Spleen (tissue), 11 donors: ENCODE measurements at regions not wholly inside any gene's neighbourhood (a gene's known extent, or its start where the extent isn't known, plus 50 kb on each side); places are given as distances from the start of the nearest gene placed in this dataset.
A peak's percentile ranks its signal among the peaks of the same experiment; 100 is the strongest.
"Not testable (repeated sequence)": the region's sequence is repeated elsewhere in the genome, so short reads cannot be mapped to it uniquely, and the experiment has no call there.

Experiments
- DNase-seq: peaks from one replicate; pipeline ENCODE4 v3.0.0-alpha.2; 2020
- H3K27ac ChIP-seq, 8 donors: fragments of 200-600 bp; sonication (generic) in 7 of 8; 1 replicate in 4 of 8; 2 replicates in 4 of 8; pipeline versions ENCODE4 v1.5.0 to v1.8.0; 2016 to 2021; ENCODE audit warnings: inconsistent platforms in 4 of 8, mild to moderate bottlenecking in 4 of 8, moderate library complexity in 1 of 8
- H3K27me3 ChIP-seq, 7 donors: fragments of 200-600 bp; sonication (generic) in 6 of 7; replicated peaks in 1 of 7; 1 replicate in 4 of 7; 2 replicates in 3 of 7; pipeline versions ENCODE4 v1.5.0 to v1.8.0; 2016 to 2021; ENCODE audit warnings: inconsistent platforms in 3 of 7, mild to moderate bottlenecking in 1 of 7
- H3K36me3 ChIP-seq, 6 donors: fragments of 200-600 bp; sonication (generic) in 5 of 6; 1 replicate in 4 of 6; 2 replicates in 2 of 6; pipeline versions ENCODE4 v1.5.0 to v1.8.0; 2016 to 2021; ENCODE audit warnings: inconsistent platforms in 2 of 6
- H3K4me1 ChIP-seq, 6 donors: fragments of 200-600 bp; sonication (generic) in 5 of 6; 1 replicate in 3 of 6; 2 replicates in 3 of 6; pipeline versions ENCODE4 v1.5.0 to v1.8.0; 2016 to 2021; ENCODE audit warnings: inconsistent platforms in 3 of 6
- H3K4me3 ChIP-seq, 8 donors: fragments of 200-600 bp; sonication (generic) in 7 of 8; 1 replicate in 4 of 8; 2 replicates in 4 of 8; pipeline versions ENCODE4 v1.5.0 to v1.8.0; 2016 to 2021; ENCODE audit warnings: inconsistent platforms in 4 of 8, mild to moderate bottlenecking in 4 of 8, moderate library complexity in 2 of 8
- H3K9me3 ChIP-seq, 8 donors: fragments of 200-600 bp; sonication (generic) in 7 of 8; 1 replicate in 4 of 8; 2 replicates in 4 of 8; pipeline versions ENCODE4 v1.5.0 to v1.8.0; 2016 to 2021; ENCODE audit warnings: inconsistent platforms in 4 of 8
- POLR2A ChIP-seq, 3 donors: fragments of 450-650 bp; IDR thresholded peaks; one replicate each; pipeline ENCODE4 v1.5.1; 2017; ENCODE audit warnings: antibody characterized with exemption in 3 of 3, mild to moderate bottlenecking in 1 of 3
- POLR2AphosphoS5 ChIP-seq, 3 donors: sonication (generic); formaldehyde crosslinking; IDR thresholded peaks; one replicate each; pipeline ENCODE4 v1.5.1; 2017; ENCODE audit warnings: antibody characterized with exemption in 3 of 3
- WGBS, 5 donors: extraction: QIAGEN DNeasy Blood & Tissue Kit in 3 of 5; methylation state at CpG; one replicate each; pipeline versions ENCODE4 v1.1.5 to v1.1.7; 2013 to 2018; 5-methylcytosine and 5-hydroxymethylcytosine counted together
- intact Hi-C: fragments of 100-400 bp; cut with DNase I; formaldehyde crosslinking; loops from one replicate; pipeline ENCODE4 v1.15.0; 2023; ENCODE audit warnings: low total_unique reads
- TF ChIP-seq, protein P1 (sequence below), 11 experiments: fragments of 200-600 bp in 7 of 11; fragments of 450-650 bp in 4 of 11; sonication (generic) in 4 of 11; IDR thresholded peaks in 8 of 11; conservative IDR thresholded peaks in 3 of 11; 1 replicate in 7 of 11; 2 replicates in 4 of 11; pipeline versions ENCODE4 v1.4.0 to v1.8.0; 2016 to 2021; ENCODE audit warnings: antibody characterized with exemption in 11 of 11, inconsistent platforms in 4 of 11, mild to moderate bottlenecking in 1 of 11
- donor health status: healthy with polysubstance abuse.
- donor health status: DM: no; HTN: no; CAD: no; lungs with moderate emphysema.
- donor health status: DM: no; HTN: no; CAD: no.
- donor health status: Bipolar disorder and iron deficiency.
- donor health status: healthy.
- donor health status: DM: no; HTN: no; CAD: no.
- donor health status: DM: yes; HTN: yes; CAD: no.

DNA sequence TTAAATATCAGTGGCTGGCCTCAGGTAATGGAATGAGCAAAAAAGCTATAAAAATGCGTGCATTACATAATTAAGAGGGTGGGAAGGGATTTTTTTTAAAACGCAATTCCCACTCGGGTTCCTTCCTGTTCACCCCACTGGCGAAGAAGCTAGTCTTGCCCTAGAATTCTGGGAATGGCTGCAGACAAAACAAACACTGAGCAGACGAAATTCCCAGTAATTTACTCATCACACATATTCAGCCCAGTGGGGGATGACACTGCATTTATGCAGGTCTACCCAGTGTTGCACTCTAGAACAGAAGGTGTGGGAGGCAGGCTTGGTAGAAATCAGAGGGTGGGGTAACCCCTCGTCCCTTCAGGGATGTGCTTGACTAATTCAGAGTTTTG lies 2695.0 kb upstream of the DEFB115 start:
- peaks cover 0 to 54% (median 23%) of the 10 kb centered on the region in 8 donors for H3K9me3 ChIP-seq
- intact Hi-C loops, result no loop called here
- no peak overlapping the region for H3K27ac ChIP-seq
- TF ChIP-seq POLR2A (IDR thresholded peaks at IDR 0.05) (no peak), POLR2AphosphoS5 (IDR thresholded peaks at IDR 0.05) (no peak)
- TF ChIP-seq, protein P1, sequence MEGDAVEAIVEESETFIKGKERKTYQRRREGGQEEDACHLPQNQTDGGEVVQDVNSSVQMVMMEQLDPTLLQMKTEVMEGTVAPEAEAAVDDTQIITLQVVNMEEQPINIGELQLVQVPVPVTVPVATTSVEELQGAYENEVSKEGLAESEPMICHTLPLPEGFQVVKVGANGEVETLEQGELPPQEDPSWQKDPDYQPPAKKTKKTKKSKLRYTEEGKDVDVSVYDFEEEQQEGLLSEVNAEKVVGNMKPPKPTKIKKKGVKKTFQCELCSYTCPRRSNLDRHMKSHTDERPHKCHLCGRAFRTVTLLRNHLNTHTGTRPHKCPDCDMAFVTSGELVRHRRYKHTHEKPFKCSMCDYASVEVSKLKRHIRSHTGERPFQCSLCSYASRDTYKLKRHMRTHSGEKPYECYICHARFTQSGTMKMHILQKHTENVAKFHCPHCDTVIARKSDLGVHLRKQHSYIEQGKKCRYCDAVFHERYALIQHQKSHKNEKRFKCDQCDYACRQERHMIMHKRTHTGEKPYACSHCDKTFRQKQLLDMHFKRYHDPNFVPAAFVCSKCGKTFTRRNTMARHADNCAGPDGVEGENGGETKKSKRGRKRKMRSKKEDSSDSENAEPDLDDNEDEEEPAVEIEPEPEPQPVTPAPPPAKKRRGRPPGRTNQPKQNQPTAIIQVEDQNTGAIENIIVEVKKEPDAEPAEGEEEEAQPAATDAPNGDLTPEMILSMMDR (IDR thresholded peaks at IDR 0.05 in 8 of 11, conservative IDR thresholded peaks at IDR 0.05 in 3 of 11), result no peak
- no peak overlapping the region for H3K4me3 ChIP-seq
- 61 to 72% (median 65%) methylated on average over 6 of the region's 6 CpGs for WGBS, 5 donors
- peaks cover 0 to 27% (median under 1%) of the 10 kb centered on the region in 6 donors for H3K36me3 ChIP-seq
- H3K4me1 ChIP-seq, result no peaks in the 10 kb centered on the region
- DNase-seq, result no peak
- no peaks in the 10 kb centered on the region for H3K27me3 ChIP-seq

DNA sequence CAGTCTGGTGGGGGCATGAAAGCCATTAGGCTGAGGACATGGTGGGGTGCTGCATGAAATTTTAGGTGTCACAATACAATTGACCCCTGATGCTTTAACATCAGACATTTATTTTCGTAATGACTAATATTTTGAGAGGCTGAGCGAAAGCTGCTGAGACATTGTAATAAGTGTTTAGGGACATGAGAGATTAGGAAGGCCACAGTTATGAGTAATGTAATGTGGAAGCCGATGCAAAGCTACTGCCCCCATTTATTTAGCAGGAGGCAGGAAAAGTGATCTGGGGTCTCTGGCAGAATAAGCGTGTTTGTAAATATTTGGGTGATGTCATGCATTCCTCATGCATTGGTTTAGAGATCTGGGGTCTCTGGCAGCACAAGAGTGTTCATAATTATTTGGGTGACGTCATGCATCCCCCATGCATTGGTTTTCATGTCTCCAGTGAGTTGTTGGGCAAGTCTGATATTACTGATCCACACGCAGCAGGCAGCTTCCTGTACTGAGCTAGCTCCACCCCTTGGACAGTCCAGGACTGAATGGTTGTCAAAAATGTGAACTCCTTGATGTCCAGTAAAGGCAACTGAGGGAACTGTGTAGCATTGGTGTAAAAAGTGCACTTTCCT lies 2694.5 kb upstream of the DEFB115 start:
- intact Hi-C loops, H3K4me3 ChIP-seq, DNase-seq, H3K27me3 ChIP-seq, H3K4me1 ChIP-seq, H3K27ac ChIP-seq: not testable (repeated sequence)
- H3K9me3 ChIP-seq, result peaks cover 0 to 52% (median 23%) of the 10 kb centered on the region in 8 donors
- 65 to 69% (median 68%) methylated on average over 6 of the region's 6 CpGs for WGBS, 5 donors
- peaks cover 0 to 27% (median under 1%) of the 10 kb centered on the region in 6 donors for H3K36me3 ChIP-seq

DNA sequence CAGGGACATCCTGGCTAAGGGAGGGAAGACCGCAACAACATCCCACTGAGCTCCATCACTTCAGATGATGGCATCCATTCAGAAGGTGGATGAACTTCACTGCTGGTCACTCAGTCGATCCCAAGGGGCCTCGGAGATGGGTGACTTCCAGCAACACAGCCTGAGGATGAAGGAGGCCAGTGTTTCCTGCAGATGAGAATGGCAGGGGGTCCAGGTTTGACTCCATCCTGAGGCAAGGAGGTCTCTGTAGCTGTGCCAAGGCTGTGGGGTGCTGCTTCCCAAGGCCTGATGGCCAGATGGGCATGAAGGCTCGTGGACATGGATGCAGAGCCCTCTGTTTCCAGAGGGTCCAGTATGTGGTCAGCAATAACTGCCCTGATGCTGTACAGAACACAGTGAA lies 2693.4 kb upstream of the DEFB115 start:
- H3K4me1 ChIP-seq, DNase-seq, H3K27me3 ChIP-seq, intact Hi-C loops, H3K27ac ChIP-seq, H3K4me3 ChIP-seq: not testable (repeated sequence)
- WGBS, 5 donors, result 64 to 72% (median 66%) methylated on average over 4 of the region's 4 CpGs
- H3K36me3 ChIP-seq, result peaks cover 0 to 27% (median under 1%) of the 10 kb centered on the region in 6 donors
- peaks cover 0 to 50% (median 22%) of the 10 kb centered on the region in 8 donors for H3K9me3 ChIP-seq

DNA sequence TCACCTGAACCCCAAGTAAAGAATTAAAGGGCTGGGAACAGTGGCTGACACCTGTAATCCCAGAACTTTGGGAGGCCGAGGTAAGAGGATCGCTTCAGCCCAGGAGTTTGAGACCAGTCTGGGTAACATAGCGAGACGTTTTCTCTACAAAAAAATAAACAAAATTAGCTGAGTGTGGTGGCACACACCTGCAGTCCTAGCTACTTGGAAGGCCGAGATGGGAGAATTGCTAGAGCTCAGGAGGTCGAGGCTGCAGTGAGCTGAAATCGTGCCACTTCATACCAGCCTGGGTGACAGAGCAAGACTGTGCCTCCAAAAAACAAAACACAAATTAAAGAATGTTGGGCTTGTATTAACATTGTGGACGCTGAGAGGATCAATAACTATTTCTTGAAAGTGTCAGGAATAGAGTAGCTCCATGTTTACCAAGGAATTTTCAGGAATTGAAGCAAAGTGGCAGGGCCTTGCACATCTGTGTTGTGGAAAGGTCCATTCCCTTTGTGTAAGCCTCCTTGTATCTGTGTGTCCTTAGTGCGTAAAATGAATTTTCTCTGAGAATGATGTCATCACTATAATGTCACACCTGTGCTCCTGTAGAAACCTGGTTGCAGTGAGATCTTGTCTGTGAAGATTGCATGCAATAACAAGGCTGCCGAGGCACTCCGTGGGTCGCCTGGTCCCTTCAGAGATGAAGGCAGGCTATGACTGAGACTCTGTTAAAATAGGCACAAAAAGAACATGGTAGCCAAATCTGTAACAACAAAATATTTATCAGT lies 2692.6 kb upstream of the DEFB115 start:
- H3K27ac ChIP-seq, intact Hi-C loops, H3K4me3 ChIP-seq, H3K4me1 ChIP-seq, DNase-seq, H3K27me3 ChIP-seq: not testable (repeated sequence)
- 54 to 66% (median 64%) methylated on average over 12 of the region's 12 CpGs for WGBS, 5 donors
- H3K36me3 ChIP-seq, result peaks cover 0 to 27% (median under 1%) of the 10 kb centered on the region in 6 donors
- H3K9me3 ChIP-seq, result peaks cover 0 to 48% (median 28%) of the 10 kb centered on the region in 8 donors

DNA sequence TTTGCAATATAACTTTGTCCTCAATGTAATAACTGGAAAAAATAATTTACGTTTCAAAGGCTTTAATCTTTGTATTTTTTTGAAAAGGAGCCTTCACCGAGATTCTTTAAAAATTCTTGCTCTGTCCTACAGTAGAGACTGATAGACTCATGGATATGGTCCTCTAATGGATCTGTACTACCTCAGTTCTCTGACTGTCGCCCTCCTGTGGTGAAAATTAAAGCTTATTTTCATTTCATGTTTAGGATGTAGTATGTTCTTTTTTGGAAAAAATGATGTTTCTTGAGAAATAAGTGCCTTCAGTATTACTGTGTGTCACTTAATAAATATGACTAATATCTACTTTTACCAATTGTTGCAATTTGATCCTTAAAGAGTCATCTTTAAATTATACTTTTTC lies 2681.5 kb upstream of the DEFB115 start:
- H3K9me3 ChIP-seq, result peaks cover 0 to 45% (median 38%) of the 10 kb centered on the region in 8 donors
- DNase-seq, intact Hi-C loops, H3K4me3 ChIP-seq, H3K27ac ChIP-seq, H3K27me3 ChIP-seq, H3K4me1 ChIP-seq: not testable (repeated sequence)
- H3K36me3 ChIP-seq, result peaks cover 0 to 34% (median 3%) of the 10 kb centered on the region in 6 donors
- 58 to 70% (median 67%) methylated on average over 2 to 3 of the region's 3 CpGs for WGBS, 5 donors

DNA sequence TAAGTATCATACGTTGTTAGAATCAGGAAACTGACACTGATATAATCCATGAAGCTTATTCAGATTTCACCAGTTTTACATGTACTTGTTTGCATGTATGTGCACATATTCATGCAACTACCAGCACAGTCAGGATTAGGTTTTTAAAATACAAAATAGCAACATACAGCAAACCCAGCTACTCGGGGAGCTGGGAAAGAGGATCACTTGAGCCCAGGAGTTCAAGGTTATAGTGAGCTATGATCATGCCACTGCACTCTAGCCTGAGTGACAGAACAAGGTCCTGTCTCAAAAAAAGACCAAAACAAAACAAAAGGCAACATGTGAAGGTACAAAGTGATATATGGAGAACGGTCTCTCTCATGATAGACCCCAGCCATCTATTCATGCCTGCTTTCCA lies 2665.8 kb upstream of the DEFB115 start:
- H3K4me3 ChIP-seq, H3K27ac ChIP-seq, DNase-seq, H3K27me3 ChIP-seq, intact Hi-C loops, H3K4me1 ChIP-seq, H3K9me3 ChIP-seq: not testable (repeated sequence)
- WGBS, 5 donors, result 68 to 80% (median 75%) methylated on average over 2 to 3 of the region's 3 CpGs
- peaks cover 0 to 29% (median 0%) of the 10 kb centered on the region in 6 donors for H3K36me3 ChIP-seq

DNA sequence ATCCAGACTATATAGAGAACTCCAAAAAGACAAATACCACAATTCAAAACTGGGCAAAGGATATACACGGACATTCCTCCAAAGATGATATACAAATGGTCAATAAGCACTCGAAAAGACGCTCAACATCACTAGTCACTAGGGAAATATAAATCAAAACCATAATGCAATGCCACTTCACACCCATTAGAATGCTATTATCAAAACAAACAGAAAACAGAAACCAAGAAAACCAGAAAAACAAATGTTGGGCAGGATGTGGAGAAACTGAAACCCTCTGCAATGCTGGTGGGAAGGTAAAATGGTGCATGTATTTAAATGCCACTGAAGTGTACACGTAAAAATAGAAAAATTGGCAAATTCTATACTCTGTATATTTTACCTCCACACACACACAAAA lies 2664.1 kb upstream of the DEFB115 start:
- Histone ChIP-seq H3K36me3 (peaks cover 0 to 12% (median 0%) of the 10 kb centered on the region in 6 donors), H3K4me1 (peaks cover 0 to 10% (median 0%) of the 10 kb centered on the region in 6 donors)
- H3K9me3 ChIP-seq, H3K27me3 ChIP-seq, intact Hi-C loops, DNase-seq, H3K27ac ChIP-seq, H3K4me3 ChIP-seq: not testable (repeated sequence)
- 73 to 91% (median 89%) methylated on average over 3 to 4 of the region's 4 CpGs for WGBS, 5 donors

DNA sequence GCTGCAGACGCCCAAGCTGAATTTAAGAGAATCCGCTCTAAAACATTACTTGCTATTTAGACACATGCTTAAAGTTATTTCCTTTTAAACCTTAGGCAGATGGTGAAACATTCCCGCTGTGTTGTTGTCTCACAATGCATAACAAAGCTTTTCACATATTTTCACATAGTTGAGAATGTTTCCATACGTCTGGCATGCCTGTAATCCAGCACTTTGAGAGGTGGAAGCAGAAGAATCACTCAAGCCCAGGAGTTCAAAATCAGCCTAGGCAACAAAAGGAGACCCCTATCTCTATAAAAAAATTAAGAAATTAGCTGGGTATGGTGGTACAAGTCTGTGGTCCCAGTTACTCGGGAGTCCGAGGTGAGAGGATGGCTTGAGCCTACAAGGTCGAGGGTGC lies 2663.0 kb upstream of the DEFB115 start:
- DNase-seq, intact Hi-C loops, H3K4me3 ChIP-seq, H3K27me3 ChIP-seq, H3K9me3 ChIP-seq, H3K27ac ChIP-seq, H3K36me3 ChIP-seq: not testable (repeated sequence)
- H3K4me1 ChIP-seq, result peaks cover 0 to 10% (median 0%) of the 10 kb centered on the region in 6 donors
- WGBS, 5 donors, result 72 to 93% (median 84%) methylated on average over 4 to 5 of the region's 7 CpGs

DNA sequence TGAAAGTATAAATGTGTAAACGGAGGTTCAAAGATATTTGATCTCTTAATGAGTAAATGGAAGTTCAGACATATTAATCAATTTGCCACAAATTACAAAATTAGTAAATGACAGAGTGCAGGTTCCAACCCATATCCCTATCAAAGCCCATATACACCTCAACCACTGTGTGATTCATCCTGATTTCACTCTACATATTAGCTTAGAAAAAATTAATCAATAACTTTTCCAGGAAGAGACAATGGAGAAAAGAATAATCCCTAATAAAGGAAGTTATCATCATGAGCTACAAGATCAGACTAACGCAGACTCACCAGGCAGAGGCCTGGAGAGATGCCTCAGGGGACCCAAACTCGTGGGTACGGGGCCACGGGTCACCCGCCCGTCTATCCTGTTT lies 2655.5 kb upstream of the DEFB115 start:
- Histone ChIP-seq H3K4me1 (peaks cover 0 to 18% (median 6%) of the 10 kb centered on the region in 6 donors), H3K4me3 (peak overlapping the region; percentile 38 to 71 (median 62)), H3K27ac (peak overlapping the region in 7 of 8 donors; percentile 75 to 87 (median 85)), H3K9me3 (peaks cover 0 to 32% (median 0%) of the 10 kb centered on the region in 8 donors)
- H3K36me3 ChIP-seq, DNase-seq, H3K27me3 ChIP-seq, intact Hi-C loops: not testable (repeated sequence)
- 2 to 12% (median 8%) methylated on average over 5 to 7 of the region's 7 CpGs for WGBS, 5 donors
